ENCODE measurements at regions not wholly inside any gene's neighbourhood (a gene's known extent, or its start where the extent isn't known, plus 50 kb on each side); places are given as distances from the start of the nearest gene placed in this dataset.

DNA sequence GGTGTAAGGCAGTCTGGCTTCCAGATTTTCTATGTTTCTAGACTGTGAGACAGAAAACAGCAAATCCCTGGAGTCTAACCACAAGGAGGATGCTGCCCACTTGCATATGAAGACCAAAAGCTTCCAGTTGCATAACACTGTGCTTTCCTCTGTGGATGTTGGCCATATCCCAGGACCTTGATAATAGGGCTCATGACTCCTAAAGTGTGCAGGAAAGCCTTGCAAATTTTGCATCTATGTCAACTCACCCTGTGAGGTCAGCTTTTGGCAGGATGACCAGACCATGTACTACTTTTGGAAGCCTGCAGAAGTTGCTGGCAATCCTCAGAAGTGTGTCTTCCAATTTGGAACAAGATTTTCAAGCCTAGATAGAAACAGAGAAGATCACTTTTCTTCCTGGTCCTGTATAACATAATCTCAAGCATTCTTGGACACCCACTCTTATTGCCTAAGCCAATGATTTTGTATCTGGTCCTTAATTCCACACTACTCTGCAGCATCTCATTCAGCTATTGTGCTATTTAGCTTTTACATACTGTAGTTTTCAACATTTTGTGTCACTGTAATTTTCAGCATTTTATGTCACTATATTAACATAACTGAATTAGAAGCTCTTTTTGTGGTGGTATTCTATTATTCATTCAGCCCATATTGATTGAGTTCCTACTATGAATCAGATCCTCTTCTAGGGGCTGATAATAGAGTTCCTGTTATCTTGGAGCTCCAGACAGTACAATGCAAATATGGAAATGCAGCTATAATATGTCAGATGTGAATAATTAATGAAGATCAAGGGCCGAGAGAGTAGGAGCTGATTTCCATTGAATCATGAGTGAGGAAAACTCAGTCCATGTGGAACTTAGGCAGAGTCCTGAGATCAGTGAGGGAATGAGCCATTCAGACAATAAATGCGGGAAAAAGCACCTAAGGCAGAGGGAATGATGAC, 85.3 kb upstream of the RAB27B start:
- TF ChIP-seq, protein P1, sequence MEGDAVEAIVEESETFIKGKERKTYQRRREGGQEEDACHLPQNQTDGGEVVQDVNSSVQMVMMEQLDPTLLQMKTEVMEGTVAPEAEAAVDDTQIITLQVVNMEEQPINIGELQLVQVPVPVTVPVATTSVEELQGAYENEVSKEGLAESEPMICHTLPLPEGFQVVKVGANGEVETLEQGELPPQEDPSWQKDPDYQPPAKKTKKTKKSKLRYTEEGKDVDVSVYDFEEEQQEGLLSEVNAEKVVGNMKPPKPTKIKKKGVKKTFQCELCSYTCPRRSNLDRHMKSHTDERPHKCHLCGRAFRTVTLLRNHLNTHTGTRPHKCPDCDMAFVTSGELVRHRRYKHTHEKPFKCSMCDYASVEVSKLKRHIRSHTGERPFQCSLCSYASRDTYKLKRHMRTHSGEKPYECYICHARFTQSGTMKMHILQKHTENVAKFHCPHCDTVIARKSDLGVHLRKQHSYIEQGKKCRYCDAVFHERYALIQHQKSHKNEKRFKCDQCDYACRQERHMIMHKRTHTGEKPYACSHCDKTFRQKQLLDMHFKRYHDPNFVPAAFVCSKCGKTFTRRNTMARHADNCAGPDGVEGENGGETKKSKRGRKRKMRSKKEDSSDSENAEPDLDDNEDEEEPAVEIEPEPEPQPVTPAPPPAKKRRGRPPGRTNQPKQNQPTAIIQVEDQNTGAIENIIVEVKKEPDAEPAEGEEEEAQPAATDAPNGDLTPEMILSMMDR (conservative IDR thresholded peaks at IDR 0.05 in 1 of 2, IDR thresholded peaks at IDR 0.05 in 1 of 2; ENCODE audit: low read depth in 1 of 2, low read length in 2 of 2) = no peak
- no peak for TF ChIP-seq EZH2 (IDR thresholded peaks at IDR 0.05; ENCODE audit: low read length, missing control alignments)

Data from fibroblast of lung (primary cell).